ENCODE measurements at regions not wholly inside any gene's neighbourhood (a gene's known extent, or its start where the extent isn't known, plus 50 kb on each side); places are given as distances from the start of the nearest gene placed in this dataset.

GRCh38 chr2:219856602-219857001 lies 229.2 kb downstream of the SLC4A3 start:
- 62 to 68% (median 65%) methylated on average over 3 of the region's 3 CpGs for WGBS, 4 donors
- TF ChIP-seq POLR2A (IDR thresholded peaks at IDR 0.05): no peak
- TF ChIP-seq CTCF (IDR thresholded peaks at IDR 0.05): no peak
- H3K4me1 ChIP-seq (replicated peaks in 1 of 2): no peaks in the 10 kb centered on the region
- peaks cover 9% of the 10 kb centered on the region for H3K27me3 ChIP-seq
- H3K9me3 ChIP-seq (replicated peaks in 1 of 3): no peaks in the 10 kb centered on the region
- H3K4me3 ChIP-seq: no peak overlapping the region
- H3K36me3 ChIP-seq (replicated peaks in 1 of 2): no peaks in the 10 kb centered on the region
- intact Hi-C loops (cut with DNase I): no loop called here
- no peak for DNase-seq
- no peak overlapping the region for H3K27ac ChIP-seq

- no peak overlapping the region for H3K27ac ChIP-seq
- peaks cover 9% of the 10 kb centered on the region for H3K27me3 ChIP-seq
- no peaks in the 10 kb centered on the region for H3K9me3 ChIP-seq (replicated peaks in 1 of 3)
- DNase-seq: no peak
- intact Hi-C loops (cut with DNase I): no loop called here
- 60 to 71% (median 66%) methylated on average over 4 of the region's 4 CpGs for WGBS, 4 donors
- H3K36me3 ChIP-seq (replicated peaks in 1 of 2): no peaks in the 10 kb centered on the region
- TF ChIP-seq CTCF (IDR thresholded peaks at IDR 0.05): no peak
- no peak overlapping the region for H3K4me3 ChIP-seq
- H3K4me1 ChIP-seq (replicated peaks in 1 of 2): no peaks in the 10 kb centered on the region
Observed at GRCh38 chr2:219857751-219858150, 230.3 kb downstream of the SLC4A3 start.

GRCh38 chr2:219861307-219861706 lies 233.9 kb downstream of the SLC4A3 start:
- intact Hi-C loops (cut with DNase I): no loop called here
- WGBS, 4 donors: 65 to 86% (median 78%) methylated on average over 3 of the region's 3 CpGs
- no peak overlapping the region for H3K4me3 ChIP-seq
- no peaks in the 10 kb centered on the region for H3K36me3 ChIP-seq (replicated peaks in 1 of 2)
- no peaks in the 10 kb centered on the region for H3K9me3 ChIP-seq (replicated peaks in 1 of 3)
- H3K27ac ChIP-seq: no peak overlapping the region
- no peaks in the 10 kb centered on the region for H3K4me1 ChIP-seq (replicated peaks in 1 of 2)
- no peak for DNase-seq
- H3K27me3 ChIP-seq: no peaks in the 10 kb centered on the region
- TF ChIP-seq CTCF (IDR thresholded peaks at IDR 0.05): no peak
- TF ChIP-seq POLR2A (IDR thresholded peaks at IDR 0.05): no peak

- Histone ChIP-seq H3K9me3 (replicated peaks in 1 of 3) (no peaks in the 10 kb centered on the region), H3K27me3 (no peaks in the 10 kb centered on the region), H3K4me3 (no peak overlapping the region), H3K36me3 (replicated peaks in 1 of 2) (no peaks in the 10 kb centered on the region), H3K4me1 (replicated peaks in 1 of 2) (no peaks in the 10 kb centered on the region), H3K27ac (no peak overlapping the region)
- intact Hi-C loops (cut with DNase I): no loop called here
- no peak for DNase-seq
- 35 to 57% (median 45%) methylated on average over 2 of the region's 2 CpGs for WGBS, 4 donors
- TF ChIP-seq POLR2A (IDR thresholded peaks at IDR 0.05): no peak
- no peak for TF ChIP-seq CTCF (IDR thresholded peaks at IDR 0.05)
Observed at GRCh38 chr2:219864154-219864553, 236.7 kb downstream of the SLC4A3 start.
